GM19397 (cell line): ENCODE measurements at regions not wholly inside any gene's neighbourhood (a gene's known extent, or its start where the extent isn't known, plus 50 kb on each side); places are given as distances from the start of the nearest gene placed in this dataset.

Source experiments
- ATAC-seq: cut with Tn5 transposase; IDR thresholded peaks from one replicate; pipeline ENCODE4 v1.9.1; 2021; ENCODE audit warnings: mild to moderate bottlenecking, moderate library complexity; ENCODE audit not compliant: unreplicated experiment

- ATAC-seq, result no peak
These were observed 169.4 kb downstream of the WT1 start for GRCh38 chr11:32265911-32266310.

- ATAC-seq, result no peak
These were observed 168.7 kb downstream of the WT1 start for GRCh38 chr11:32266601-32267000.

GRCh38 chr11:32267679-32268187, 167.6 kb downstream of the WT1 start:
- no peak for ATAC-seq

- no peak for ATAC-seq
These were observed 161.4 kb downstream of the WT1 start for GRCh38 chr11:32273931-32274330.

GRCh38 chr11:32279672-32280071, 155.7 kb downstream of the WT1 start:
- ATAC-seq, result no peak

GRCh38 chr11:32280339-32280738, 155.0 kb downstream of the WT1 start:
- no peak for ATAC-seq

GRCh38 chr11:32288276-32288675, 147.1 kb downstream of the WT1 start:
- no peak for ATAC-seq

GRCh38 chr11:32289701-32290100, 145.6 kb downstream of the WT1 start:
- no peak for ATAC-seq

GRCh38 chr11:32290783-32291182, 144.6 kb downstream of the WT1 start:
- ATAC-seq, result no peak

GRCh38 chr11:32297611-32298011, 137.7 kb downstream of the WT1 start:
- no peak for ATAC-seq

- no peak for ATAC-seq
These were observed 132.5 kb downstream of the WT1 start for GRCh38 chr11:32302826-32303225.

- no peak for ATAC-seq
These were observed 130.8 kb downstream of the WT1 start for GRCh38 chr11:32304521-32304920.

GRCh38 chr11:32305460-32305859, 129.9 kb downstream of the WT1 start:
- ATAC-seq, result no peak

- no peak for ATAC-seq
These were observed 127.9 kb downstream of the WT1 start for GRCh38 chr11:32307471-32307870.

- ATAC-seq, result no peak
These were observed 127.4 kb downstream of the WT1 start for GRCh38 chr11:32307913-32308312.

- no peak for ATAC-seq
These were observed 125.7 kb downstream of the WT1 start for GRCh38 chr11:32309530-32310213.

GRCh38 chr11:32310214-32310601, 125.1 kb downstream of the WT1 start:
- ATAC-seq, result no peak

GRCh38 chr11:32311346-32312065, 123.8 kb downstream of the WT1 start:
- ATAC-seq, result no peak

- ATAC-seq, result no peak
These were observed 123.0 kb downstream of the WT1 start for GRCh38 chr11:32312206-32312817.

- ATAC-seq, result no peak
These were observed 122.4 kb downstream of the WT1 start for GRCh38 chr11:32312865-32313403.

- ATAC-seq, result no peak
These were observed 121.9 kb downstream of the WT1 start for GRCh38 chr11:32313477-32313876.

- ATAC-seq, result no peak
These were observed 120.2 kb downstream of the WT1 start for GRCh38 chr11:32315121-32315520.
